Neuronal stem cell (in vitro differentiated cells): ENCODE measurements at regions not wholly inside any gene's neighbourhood (a gene's known extent, or its start where the extent isn't known, plus 50 kb on each side); places are given as distances from the start of the nearest gene placed in this dataset.

Experiments used
- DNase-seq: peaks from one replicate; pipeline ENCODE4 v3.0.0-alpha.2; 2013; ENCODE audit warnings: low spot score
- H2AFZ ChIP-seq: one replicate; pipeline ENCODE4 v1.6.1; 2013; ENCODE audit warnings: mild to moderate bottlenecking, low read length, inconsistent platforms
- H2AK5ac ChIP-seq: 2 replicates; pipeline ENCODE4 v1.6.1; 2013; ENCODE audit warnings: low read depth, mild to moderate bottlenecking, inconsistent platforms, low read length, moderate library complexity, mixed read lengths
- H2BK120ac ChIP-seq: 2 replicates; pipeline ENCODE4 v1.6.1; 2013; ENCODE audit warnings: low read depth, mild to moderate bottlenecking, inconsistent platforms, low read length, moderate library complexity, mixed read lengths
- H2BK12ac ChIP-seq: one replicate; pipeline ENCODE4 v1.6.1; 2013; ENCODE audit warnings: low read length, inconsistent platforms
- H2BK15ac ChIP-seq: 2 replicates; pipeline ENCODE4 v1.6.1; 2013; ENCODE audit warnings: mild to moderate bottlenecking, low read length, inconsistent platforms, mixed read lengths
- H2BK5ac ChIP-seq: one replicate; pipeline ENCODE4 v1.6.1; 2013; ENCODE audit warnings: inconsistent platforms, mild to moderate bottlenecking, low read length, moderate library complexity
- H3K14ac ChIP-seq: one replicate; pipeline ENCODE4 v1.6.1; 2013; ENCODE audit warnings: low read length, inconsistent platforms
- H3K18ac ChIP-seq: 2 replicates; pipeline ENCODE4 v1.6.1; 2013; ENCODE audit warnings: low read length, inconsistent platforms
- H3K23ac ChIP-seq: 2 replicates; pipeline ENCODE4 v1.6.1; 2013; ENCODE audit warnings: low read depth, mild to moderate bottlenecking, mixed read lengths, low read length, inconsistent platforms; ENCODE audit not compliant: poor library complexity
- H3K27ac ChIP-seq: replicated peaks from 3 replicates; pipeline ENCODE4 v1.5.1; 2013; ENCODE audit warnings: low read length, inconsistent platforms
- H3K27me3 ChIP-seq, 3 experiments: 2 replicates each; pipeline ENCODE4 v1.6.1; 2013; ENCODE audit warnings: low read length in 3 of 3, mild to moderate bottlenecking in 2 of 3, inconsistent platforms in 1 of 3, low read depth in 1 of 3, mixed read lengths in 1 of 3, moderate library complexity in 1 of 3; ENCODE audit not compliant: control insufficient read depth in 3 of 3, insufficient read depth in 3 of 3
- H3K36me3 ChIP-seq, 2 donors: replicated peaks in 1 of 2; 2 replicates each; pipeline ENCODE4 v1.6.1; 2013; ENCODE audit warnings: low read length in 2 of 2; ENCODE audit not compliant: control insufficient read depth in 2 of 2, insufficient read depth in 2 of 2
- H3K4ac ChIP-seq: 2 replicates; pipeline ENCODE4 v1.6.1; 2013; ENCODE audit warnings: inconsistent platforms, mild to moderate bottlenecking, low read length, moderate library complexity
- H3K4me1 ChIP-seq, 2 donors: 1 replicate in 1 of 2; 2 replicates in 1 of 2; pipeline ENCODE4 v1.6.1; 2013; ENCODE audit warnings: low read length in 2 of 2, low read depth in 1 of 2; ENCODE audit not compliant: control insufficient read depth in 2 of 2, insufficient read depth in 1 of 2
- H3K4me2 ChIP-seq: one replicate; pipeline ENCODE4 v1.6.1; 2013; ENCODE audit warnings: mild to moderate bottlenecking, low read length, inconsistent platforms; ENCODE audit not compliant: insufficient read depth, poor library complexity, severe bottlenecking
- H3K4me3 ChIP-seq, 2 donors: 2 replicates each; pipeline ENCODE4 v1.5.1; 2013; ENCODE audit warnings: low read length in 2 of 2, mild to moderate bottlenecking in 2 of 2, inconsistent platforms in 1 of 2, moderate library complexity in 1 of 2
- H3K79me1 ChIP-seq: one replicate; pipeline ENCODE4 v1.6.1; 2013; ENCODE audit warnings: low read depth, mild to moderate bottlenecking, inconsistent platforms, low read length, moderate library complexity
- H3K9ac ChIP-seq: one replicate; pipeline ENCODE4 v1.6.1; 2013; ENCODE audit warnings: mild to moderate bottlenecking, low read depth, low read length, inconsistent platforms; ENCODE audit not compliant: poor library complexity
- H3K9me3 ChIP-seq, 2 donors: replicated peaks in 1 of 2; 2 replicates each; pipeline versions ENCODE3 to v1.6.1; 2013; ENCODE audit warnings: low read length in 2 of 2, mild to moderate bottlenecking in 2 of 2, inconsistent platforms in 1 of 2, low read depth in 1 of 2, mixed read lengths in 1 of 2, moderate library complexity in 1 of 2; ENCODE audit not compliant: control insufficient read depth in 2 of 2, insufficient read depth in 1 of 2
- H4K8ac ChIP-seq: one replicate; pipeline ENCODE4 v1.6.1; 2013; ENCODE audit warnings: low read depth, mild to moderate bottlenecking, inconsistent platforms, low read length, moderate library complexity
- H4K91ac ChIP-seq: one replicate; pipeline ENCODE4 v1.6.1; 2013; ENCODE audit warnings: low read length, low read depth, mild to moderate bottlenecking, inconsistent platforms; ENCODE audit not compliant: poor library complexity
- WGBS, 2 donors: extraction: QIAGEN DNeasy Blood & Tissue Kit; methylation state at CpG; one replicate each; pipeline ENCODE4 v1.1.7; 2013; ENCODE audit warnings: missing lambda C conversion rate in 2 of 2, mixed read lengths in 1 of 2; ENCODE audit not compliant: insufficient read length in 2 of 2, insufficient replicate concordance in 1 of 2; ENCODE audit errors: extremely low coverage in 2 of 2; 5-methylcytosine and 5-hydroxymethylcytosine counted together

DNA sequence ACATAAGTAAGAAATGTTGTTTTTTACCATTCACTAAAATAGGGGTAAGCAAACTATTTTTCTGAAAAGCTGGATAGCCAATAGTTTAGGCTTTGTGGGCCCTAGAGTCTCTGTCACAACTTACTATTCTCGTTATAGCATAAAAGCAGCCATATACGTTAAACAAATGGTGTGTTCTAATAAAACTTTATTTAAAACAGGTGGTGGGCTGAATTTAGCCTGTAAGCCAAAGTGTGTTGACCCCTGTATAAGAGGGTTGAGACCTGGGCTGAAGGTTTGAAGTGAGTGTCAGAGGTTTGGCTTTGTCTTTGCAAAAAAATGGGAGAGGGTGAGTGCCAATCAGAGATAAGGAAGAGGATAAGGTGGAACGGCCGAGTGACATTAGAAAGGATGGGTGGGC lies 197.2 kb downstream of the RNF144B start:
- Histone ChIP-seq H2BK120ac (no peak overlapping the region), H2BK5ac (no peak overlapping the region), H3K4ac (no peak overlapping the region), H4K8ac (no peak overlapping the region), H3K14ac (no peak overlapping the region), H3K9ac (no peak overlapping the region), H2AK5ac (no peak overlapping the region), H3K27ac (no peak overlapping the region), H3K4me3 (no peak overlapping the region), H3K23ac (no peak overlapping the region), H3K36me3 (no peaks in the 10 kb centered on the region), H2BK15ac (no peak overlapping the region), H3K79me1 (no peaks in the 10 kb centered on the region), H3K4me1 (peaks cover 6 to 12% of the 10 kb centered on the region in 2 donors), H3K18ac (no peak overlapping the region), H4K91ac (no peak overlapping the region), H3K4me2 (no peak overlapping the region), H2AFZ (peak overlapping the region; percentile 78), H3K9me3 (no peaks in the 10 kb centered on the region), H3K27me3 (no peaks in the 10 kb centered on the region), H2BK12ac (no peak overlapping the region)
- DNase-seq = no peak
- WGBS, 2 donors = no CpG with 5 or more reads among the region's 4 CpGs

DNA sequence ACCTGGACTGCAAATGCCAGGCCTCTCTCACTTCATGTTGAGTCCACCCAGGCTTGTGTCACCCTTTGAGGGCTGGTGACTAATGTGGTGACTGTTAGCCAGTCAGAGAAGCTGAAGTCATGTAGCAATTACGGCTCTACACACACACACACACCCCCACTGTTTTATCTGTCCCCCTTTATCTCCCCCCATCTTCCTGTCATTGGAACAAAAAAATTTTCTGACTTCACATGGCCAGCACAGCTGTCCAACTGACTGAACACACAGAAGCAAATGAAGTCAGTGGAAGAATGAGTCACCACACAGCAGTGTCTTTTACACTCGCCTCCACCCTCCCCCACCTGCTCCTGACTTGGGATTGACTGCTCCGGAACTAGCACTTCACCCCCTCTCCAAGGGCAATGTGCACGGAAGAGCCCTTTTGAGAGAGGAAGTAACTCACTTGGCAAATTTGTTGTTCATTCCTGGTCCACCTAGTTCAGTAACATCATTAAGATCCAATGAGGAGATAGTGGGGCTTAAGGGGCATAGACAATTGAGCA lies 198.0 kb downstream of the RNF144B start:
- Histone ChIP-seq H4K8ac (no peak overlapping the region), H3K4ac (no peak overlapping the region), H3K14ac (no peak overlapping the region), H2BK5ac (no peak overlapping the region), H3K18ac (no peak overlapping the region), H3K9me3 (no peaks in the 10 kb centered on the region), H3K4me2 (no peak overlapping the region), H2BK120ac (no peak overlapping the region), H3K23ac (no peak overlapping the region), H3K36me3 (no peaks in the 10 kb centered on the region), H3K4me3 (no peak overlapping the region), H2AFZ (peak overlapping the region; percentile 78), H2BK12ac (no peak overlapping the region), H3K9ac (no peak overlapping the region), H3K4me1 (peaks cover 6 to 12% of the 10 kb centered on the region in 2 donors), H3K79me1 (no peaks in the 10 kb centered on the region), H4K91ac (no peak overlapping the region), H3K27ac (no peak overlapping the region), H2AK5ac (no peak overlapping the region), H3K27me3 (no peaks in the 10 kb centered on the region), H2BK15ac (no peak overlapping the region)
- no CpG with 5 or more reads among the region's 4 CpGs for WGBS, 2 donors
- no peak for DNase-seq

DNA sequence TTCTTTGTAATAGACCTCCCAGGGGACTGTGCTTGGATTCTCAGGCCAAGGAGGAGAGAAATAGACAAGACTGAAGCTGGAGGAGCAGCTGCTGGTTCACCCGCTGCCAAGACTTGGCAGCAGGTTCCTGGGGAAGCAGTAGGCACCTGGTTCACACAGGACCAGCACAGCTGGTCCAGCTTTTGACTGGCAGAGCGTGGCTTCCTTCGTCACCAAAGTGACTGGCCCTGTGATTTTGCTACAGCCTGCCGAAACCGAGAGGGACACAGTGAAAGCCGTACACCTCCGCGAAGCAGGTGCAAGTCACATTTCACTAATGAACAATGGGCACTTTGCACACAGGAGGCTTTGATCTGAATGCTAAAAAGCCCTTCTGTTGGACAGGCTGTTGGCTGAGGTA lies 199.0 kb downstream of the RNF144B start:
- Histone ChIP-seq H2BK5ac (no peak overlapping the region), H3K9ac (no peak overlapping the region)

DNA sequence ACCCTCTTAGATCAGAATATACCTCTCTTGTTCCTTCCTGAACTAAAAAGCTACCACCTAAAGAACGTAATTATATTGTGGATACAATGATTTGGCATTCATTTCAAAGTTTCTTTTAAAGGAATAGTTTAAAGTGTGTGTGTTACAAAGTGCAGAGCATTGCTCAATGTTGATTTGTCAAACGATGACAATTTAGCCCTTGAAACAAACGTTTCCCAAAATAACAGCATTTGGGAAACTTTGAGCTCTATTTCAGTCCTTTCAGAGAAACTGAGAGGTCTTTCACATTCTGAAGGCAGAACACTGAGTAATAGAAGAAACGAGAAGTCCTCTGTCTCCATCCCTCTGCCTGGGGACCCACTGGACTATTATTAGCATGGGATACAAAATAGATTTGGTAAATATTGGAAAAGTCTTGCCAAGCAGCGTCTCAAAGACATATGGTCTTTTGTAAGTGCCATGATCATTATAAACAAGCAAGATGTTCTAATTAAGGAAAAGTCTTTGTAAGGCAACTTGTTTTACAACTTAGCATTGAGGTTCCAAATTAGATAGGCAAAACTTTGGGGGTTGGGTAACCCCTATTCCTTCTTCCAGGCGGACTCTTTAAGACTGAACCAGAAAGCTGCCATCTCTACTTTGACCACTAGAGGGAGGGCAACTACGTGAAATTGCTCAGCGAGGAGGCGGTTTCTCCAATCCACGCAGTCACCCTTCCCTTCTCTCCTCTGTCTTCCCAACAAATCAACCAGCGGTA lies 208.8 kb downstream of the RNF144B start:
- no CpG with 5 or more reads among the region's 11 CpGs for WGBS, 2 donors
- Histone ChIP-seq H3K79me1 (no peaks in the 10 kb centered on the region), H3K23ac (no peak overlapping the region), H3K9me3 (no peaks in the 10 kb centered on the region), H3K36me3 (no peaks in the 10 kb centered on the region), H3K14ac (no peak overlapping the region), H3K18ac (no peak overlapping the region), H4K91ac (no peak overlapping the region), H2BK5ac (no peak overlapping the region), H3K27ac (no peak overlapping the region), H2AK5ac (no peak overlapping the region), H2BK15ac (no peak overlapping the region), H3K27me3 (no peaks in the 10 kb centered on the region), H3K4ac (no peak overlapping the region), H2BK120ac (no peak overlapping the region), H3K4me2 (no peak overlapping the region), H3K4me3 (no peak overlapping the region), H2AFZ (peak overlapping the region; percentile 41), H2BK12ac (no peak overlapping the region), H3K4me1 (no peaks in the 10 kb centered on the region), H4K8ac (no peak overlapping the region), H3K9ac (no peak overlapping the region)
- DNase-seq = peak; percentile 76

More for the DNA sequence above, 199.0 kb downstream of the RNF144B start:
- Histone ChIP-seq H3K79me1 (no peaks in the 10 kb centered on the region), H3K18ac (no peak overlapping the region), H3K27me3 (no peaks in the 10 kb centered on the region), H3K36me3 (no peaks in the 10 kb centered on the region), H2AFZ (no peak overlapping the region), H2AK5ac (no peak overlapping the region), H3K4me1 (peaks cover 6 to 12% of the 10 kb centered on the region in 2 donors), H3K9me3 (no peaks in the 10 kb centered on the region), H3K14ac (no peak overlapping the region), H2BK12ac (no peak overlapping the region), H3K4me2 (no peak overlapping the region), H4K8ac (no peak overlapping the region), H3K27ac (no peak overlapping the region), H2BK120ac (no peak overlapping the region), H3K23ac (no peak overlapping the region), H4K91ac (no peak overlapping the region), H3K4me3 (no peak overlapping the region), H3K4ac (no peak overlapping the region), H2BK15ac (no peak overlapping the region)
- DNase-seq = no peak
- WGBS, 2 donors = no CpG with 5 or more reads among the region's 8 CpGs
